NCI-H2196 treated with DMSO at 0.1 percent for 48 hours (cell line): ENCODE measurements at regions not wholly inside any gene's neighbourhood (a gene's known extent, or its start where the extent isn't known, plus 50 kb on each side); places are given as distances from the start of the nearest gene placed in this dataset.
"Not testable (repeated sequence)": the region's sequence is repeated elsewhere in the genome, so short reads cannot be mapped to it uniquely, and the experiment has no call there.

Experiments used
- DNase-seq: peaks from one replicate; lab custom pipeline; 2025; ENCODE audit not compliant: unreplicated experiment; lab: John Stamatoyannopoulos, UW

DNA sequence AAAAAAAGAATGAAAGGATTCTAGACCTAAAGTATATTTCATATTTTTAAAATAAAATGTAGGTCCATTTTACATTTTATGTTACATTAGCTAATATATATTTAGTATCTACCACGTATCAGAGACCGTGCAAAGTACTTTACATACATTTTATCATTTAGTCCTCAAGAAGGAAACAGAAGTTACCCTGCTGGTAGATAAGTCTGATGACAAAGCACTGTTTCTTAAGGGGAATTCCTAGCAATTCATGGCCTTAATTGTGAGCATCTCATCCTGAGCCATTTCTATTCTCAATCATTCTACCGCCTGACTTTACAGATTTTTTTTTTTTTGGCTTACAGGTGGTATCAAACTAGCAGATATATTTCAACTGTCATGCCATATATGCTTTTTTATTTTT is 367.7 kb downstream of the PRELID2 start:
- DNase-seq: no peak

DNA sequence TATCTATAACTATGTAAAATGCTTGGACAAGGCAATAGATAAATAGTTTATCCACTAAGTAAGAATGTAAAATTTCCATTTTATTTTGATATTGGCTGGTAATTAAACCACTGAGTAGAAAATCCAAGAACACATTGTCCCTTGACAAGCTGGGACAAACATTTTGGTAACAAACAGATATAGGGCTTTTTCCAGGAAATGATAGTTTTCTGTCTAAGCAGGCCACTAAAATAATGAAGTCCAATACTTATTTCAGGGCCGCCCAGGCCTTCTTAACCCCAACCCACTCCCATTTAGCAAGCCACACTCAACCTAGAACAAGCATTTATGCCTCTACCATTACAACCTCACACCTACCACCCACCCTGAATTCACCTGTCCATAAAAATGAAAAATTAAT is 368.6 kb downstream of the PRELID2 start:
- no peak for DNase-seq

DNA sequence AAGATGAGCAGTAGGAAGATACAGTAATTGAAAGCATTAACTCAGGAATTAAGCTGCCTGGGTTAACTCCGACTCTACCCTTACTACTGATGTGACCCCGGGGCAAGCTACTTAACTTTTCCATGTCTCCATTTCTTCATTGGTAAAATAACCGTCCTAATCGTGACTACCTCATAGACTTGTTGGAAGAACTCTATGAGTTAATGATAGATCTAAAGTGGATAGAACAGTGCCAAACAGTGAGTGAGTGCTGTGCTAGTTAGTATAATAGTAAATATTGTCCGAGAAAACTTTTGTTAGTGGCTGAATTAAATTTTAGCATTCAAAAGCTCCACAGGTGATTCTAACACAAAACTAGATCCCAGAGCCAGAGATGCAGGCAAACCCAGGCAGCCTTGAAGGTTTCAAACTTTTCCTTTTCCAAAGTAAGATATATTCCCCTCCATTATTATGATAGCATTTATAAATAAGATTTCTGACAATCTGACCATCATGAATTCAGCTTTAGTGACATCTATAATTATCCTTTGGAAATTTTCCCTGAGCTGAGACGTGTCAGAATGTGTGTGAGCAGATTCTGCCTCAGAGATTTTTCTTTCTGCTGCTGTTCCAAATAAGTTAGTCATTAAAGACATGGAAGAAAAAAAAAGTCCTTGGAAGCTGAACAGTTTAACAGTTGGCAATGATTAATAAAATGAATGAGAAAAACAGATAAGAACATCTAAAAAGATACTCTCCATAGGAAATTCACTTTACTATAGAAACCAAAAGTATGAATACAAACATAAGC is 369.5 kb downstream of the PRELID2 start:
- no peak for DNase-seq

DNA sequence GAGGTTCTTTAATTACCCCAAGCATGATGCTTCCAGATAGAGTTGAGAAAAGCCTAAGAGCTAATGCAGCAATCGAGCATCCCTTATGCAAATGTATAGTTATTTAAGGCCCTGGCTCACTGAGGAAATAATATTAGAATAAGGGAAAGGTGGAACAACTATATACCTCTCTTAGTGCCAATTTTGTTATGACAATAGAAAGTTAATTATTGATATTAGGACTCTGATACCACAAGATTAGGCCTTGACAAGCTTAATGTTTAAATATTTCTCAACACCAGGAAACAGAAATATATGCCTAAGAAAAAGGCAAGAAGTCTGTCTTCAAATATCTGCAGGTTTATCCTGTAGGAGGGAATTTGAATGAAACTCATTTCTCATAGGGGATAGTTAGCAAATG is 371.0 kb downstream of the PRELID2 start:
- DNase-seq: no peak

DNA sequence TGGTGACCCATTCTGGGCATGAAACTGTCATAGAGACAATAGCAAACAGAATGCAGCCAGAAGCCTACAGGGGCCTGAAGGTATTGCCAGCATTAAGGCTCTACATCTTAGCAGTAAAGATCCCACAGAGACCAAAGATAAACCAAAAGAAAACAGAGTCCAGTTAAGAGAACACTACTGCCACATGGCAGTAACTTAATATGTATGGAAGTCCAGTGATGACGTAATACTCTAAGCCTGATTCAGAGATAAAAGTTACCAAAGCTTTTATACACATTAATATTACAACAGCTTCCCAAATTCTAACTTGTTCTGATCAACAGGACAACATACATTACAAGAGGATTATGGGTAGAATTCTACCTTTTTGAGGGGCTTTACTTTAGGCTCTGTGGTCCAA is 371.5 kb downstream of the PRELID2 start:
- DNase-seq: no peak

DNA sequence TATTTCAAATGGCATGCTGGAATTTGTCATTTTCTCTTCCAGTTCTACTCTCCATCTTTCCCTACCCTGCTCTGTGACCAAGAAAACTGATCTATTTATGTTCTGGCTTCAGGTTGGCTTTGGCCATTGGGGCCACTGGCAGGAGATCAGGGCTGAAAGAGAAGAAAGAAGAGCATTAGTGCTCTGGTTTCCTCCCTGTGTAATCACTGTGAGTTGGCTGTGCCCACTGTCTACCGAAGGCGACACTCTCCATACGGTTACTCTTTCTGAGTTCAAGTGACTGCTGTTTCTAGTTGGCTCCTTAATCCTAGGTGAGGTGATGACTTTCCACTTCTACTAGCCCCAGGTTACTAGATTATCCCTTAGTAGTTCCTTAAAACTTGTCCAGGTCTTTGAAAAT is 372.6 kb downstream of the PRELID2 start:
- DNase-seq: no peak

DNA sequence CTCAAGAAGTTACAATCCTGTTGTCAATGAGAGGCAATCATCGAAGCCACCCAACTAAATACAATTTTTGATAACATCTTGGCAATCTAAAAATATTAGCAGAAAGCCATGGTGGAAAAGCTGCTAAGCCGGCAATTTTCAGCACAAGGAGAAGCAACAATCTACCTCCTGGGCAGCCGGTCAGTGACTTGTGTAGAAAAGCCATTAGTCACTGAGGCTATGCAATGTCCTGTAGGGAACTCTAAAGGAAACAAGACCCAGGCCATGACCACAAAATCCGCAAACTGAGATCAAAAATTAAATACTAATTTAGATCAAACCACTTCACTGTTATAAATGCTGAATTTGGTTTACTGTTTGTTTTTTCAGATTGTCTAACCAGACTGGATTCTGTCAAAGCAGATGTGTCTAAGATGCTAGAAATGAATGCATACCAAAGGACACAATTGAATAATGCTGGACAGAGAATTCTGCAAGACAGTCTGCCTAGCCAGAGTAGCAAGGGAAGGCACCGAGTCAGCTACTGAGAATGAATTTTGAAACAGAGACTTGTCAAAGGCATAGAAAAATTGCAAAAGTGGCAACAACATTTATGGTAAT is 384.8 kb downstream of the PRELID2 start:
- no peak for DNase-seq

DNA sequence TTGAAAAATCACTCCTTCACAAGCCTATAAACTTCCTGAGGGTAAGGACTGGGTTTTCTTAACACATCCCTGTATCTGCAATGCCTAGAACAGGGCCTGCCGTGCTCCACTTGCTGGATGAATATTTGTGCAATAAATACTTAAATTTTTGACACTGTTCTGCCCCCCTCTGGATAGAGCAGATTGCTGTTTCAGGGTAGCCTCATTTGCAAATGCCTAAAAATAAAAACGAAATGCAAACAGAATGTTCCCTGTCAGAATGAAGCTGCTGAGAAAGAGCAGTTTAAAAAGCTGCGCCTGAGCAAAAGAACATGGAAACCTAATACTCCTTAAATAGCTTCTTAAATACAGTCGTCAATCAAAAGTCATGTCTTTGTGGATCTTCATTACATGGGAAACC is 385.3 kb downstream of the PRELID2 start:
- DNase-seq: no peak

DNA sequence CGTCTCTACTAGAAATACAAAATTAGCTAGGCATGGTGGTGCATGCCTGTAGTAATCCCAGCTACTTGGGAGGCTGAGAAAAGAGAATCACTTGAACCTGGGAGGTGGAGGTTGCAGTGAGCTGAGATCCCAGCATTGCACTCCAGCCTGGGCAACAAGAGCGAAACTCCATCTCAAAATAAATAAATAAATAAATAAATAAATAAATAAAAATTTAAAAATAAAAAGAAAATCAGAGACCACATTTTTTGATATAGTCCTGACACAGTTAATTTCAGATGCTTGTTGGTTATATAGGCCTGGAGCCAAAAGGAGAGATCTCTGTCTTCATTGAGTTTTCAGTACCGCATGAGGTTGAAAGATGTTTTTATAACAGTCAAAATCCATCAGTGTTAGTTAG is 388.3 kb downstream of the PRELID2 start:
- DNase-seq: not testable (repeated sequence)

DNA sequence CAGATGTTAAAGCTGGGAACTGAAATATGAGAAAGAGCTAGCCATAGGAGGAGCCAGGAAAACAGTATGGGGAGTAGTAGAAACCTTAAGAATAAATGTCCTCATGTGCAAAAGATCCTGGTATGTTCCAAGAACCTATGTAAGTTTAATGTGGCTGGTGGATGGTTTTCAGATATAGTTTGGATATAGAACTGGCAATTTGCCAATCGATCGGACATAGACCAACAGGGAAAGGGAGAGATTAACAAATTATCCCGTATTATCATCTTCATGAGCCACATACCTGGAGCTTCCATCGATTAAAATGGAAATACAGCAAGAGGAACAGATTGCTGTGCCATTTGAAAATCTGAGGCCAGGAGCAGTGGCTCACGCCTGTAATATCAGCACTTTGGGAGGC is 388.7 kb downstream of the PRELID2 start:
- no peak for DNase-seq

DNA sequence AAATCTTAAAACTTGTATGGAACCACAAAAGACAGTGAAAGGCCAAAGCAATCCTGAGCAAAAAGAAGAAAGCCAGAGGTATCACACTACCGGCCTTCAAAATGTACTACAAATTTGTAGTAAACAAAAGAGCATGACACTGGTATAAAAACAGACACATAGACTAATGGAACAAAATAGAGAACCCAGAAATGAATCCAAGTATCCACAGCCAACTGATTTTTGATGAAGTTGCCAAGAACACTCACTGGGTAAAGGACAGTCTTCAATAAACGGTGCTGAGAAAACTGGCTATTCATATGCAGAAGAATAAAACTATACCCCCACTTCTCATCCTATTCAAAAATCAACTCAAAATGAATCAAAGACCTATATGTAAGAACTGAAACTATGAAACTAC is 390.1 kb downstream of the PRELID2 start:
- no peak for DNase-seq

DNA sequence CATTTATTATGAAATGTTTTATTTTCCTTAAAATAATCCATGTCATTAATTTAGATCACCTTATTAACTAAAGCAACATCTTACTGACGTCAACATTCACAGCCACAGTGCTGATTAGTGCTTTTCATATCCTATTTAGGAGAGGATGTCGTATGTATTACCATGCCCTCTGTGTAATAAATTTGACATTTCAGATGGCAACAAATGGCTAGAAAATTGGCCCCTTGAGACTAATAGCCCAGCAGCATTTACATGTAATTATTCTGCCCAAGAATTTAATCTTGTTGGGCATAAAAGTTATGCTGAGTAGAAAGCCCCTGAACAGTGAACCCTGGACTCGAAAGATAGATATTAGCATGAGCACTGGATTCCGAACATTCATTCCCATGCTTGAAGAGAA is 391.2 kb downstream of the PRELID2 start:
- no peak for DNase-seq

DNA sequence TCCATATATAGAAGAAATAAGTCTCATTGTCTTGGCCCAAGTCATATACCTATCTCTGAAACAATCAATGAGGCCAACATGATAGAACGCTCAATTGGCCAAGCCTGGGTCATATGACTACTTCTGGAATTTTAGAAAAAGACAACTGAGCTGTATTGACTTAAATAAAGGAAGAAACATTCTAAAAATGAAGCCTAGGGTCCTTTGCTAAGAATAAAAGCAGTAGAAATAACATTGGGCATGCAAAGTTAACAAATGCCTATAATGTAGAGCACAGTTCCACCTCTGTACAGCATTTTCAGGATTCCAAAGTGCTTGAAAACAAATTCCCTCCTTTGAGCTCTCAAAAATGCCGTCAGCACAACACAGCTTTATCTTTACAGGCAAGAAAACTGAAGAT is 391.8 kb downstream of the PRELID2 start:
- no peak for DNase-seq

DNA sequence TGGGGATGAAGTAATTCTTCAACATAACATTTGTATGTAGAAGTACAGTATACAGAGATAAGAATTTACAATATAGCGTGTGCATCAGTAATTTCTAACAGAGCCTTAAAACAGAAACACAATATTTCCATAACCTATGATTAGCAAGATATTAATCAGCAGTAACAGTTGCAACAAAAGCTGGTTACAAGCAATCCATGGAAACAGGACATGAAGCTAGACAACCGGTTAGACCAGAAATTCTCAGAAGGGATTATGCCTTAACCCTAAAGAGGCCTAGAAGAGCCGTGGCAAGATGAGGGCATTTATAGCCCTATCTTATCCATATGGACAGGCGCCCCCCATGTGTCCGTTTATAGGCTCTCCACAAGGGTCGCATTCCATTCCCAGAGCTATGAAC is 392.5 kb downstream of the PRELID2 start:
- not testable (repeated sequence) for DNase-seq

DNA sequence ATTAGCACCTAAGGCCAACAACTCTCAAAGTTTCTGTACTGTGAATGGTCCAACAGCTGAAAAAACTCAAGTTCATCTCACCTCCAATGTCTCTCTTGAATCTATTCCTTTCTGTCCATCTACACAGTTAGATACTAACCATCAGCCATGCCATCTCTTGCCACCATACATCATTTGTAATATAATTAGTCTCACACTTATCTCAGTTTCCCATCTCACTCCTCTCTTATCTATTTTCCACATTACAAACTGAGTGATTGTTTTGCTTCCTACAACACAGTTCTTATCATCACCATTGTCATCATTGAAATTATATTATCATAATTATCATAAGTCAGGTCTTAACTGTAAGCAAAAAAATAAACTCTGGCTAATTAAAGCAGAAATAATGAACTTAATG is 393.9 kb downstream of the PRELID2 start:
- no peak for DNase-seq

DNA sequence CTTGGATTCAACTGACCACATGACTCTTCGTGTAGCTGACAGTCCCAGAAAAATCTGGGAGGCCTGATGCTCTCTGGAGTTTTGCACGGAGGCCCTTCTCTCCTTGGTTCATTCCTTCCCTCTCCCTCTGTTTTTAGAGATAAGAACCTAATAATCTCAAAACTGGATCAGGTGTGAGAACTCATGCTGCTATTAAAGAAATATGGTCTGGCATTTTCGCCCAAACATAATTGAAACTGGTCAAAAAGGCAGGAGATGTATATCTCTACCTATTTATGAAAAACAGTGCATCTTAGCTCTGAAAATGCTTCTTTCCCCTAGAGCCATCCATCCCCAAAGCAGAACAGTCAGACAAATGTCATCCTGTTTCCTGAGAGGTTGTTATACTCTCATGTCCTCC is 397.5 kb downstream of the PRELID2 start:
- DNase-seq: no peak

DNA sequence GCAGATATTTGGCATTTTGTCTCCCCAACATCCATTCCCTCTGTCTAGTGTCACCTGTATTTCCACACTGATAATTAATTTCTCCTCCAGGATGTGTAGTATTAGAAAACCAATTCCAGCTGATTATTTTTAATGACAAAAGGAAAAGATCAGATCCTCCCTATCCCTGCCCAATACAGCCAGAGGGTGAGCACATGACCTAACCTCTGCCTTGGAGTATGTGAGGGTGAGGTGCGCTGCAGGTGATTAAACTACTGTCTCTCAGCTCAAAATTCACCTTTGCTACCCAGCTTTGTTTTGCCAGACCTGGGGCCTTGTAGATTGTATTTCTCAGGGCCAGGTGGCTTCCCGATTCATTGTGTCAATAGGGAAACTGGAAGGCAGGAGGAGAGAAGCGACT is 402.1 kb downstream of the PRELID2 start:
- DNase-seq: no peak

DNA sequence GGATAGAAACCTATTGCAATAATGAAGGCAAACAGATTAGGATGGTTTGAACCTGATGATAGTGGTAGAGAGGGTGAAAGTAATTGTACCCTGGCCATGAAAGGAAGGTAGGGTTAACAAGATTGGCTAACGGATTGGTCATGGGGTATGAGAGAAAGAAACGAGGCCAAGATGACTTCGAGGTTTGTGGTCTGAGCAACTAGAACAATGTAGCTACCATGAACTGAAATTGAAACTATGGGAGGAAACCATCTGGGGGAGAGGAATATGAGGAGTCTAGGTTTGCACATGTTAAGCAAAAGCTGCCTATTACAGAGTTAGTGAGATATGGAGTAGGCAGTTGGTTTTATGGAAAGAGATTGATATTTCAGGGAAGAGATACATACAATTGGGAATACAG is 406.0 kb downstream of the PRELID2 start:
- no peak for DNase-seq

DNA sequence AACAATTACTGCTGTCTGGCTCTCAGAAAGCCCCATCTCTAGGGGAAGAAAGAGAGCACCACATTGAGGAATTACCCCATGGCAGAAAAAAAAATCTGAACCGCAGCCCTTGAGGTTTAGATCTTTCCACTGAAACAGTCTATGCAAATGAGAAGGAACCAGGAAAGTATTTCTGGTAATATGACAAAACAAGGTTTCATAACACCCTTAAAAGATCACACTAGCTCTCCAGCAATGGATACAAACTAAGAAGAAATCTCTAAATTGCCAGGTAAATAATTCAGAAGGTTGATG is 427.1 kb downstream of the PRELID2 start:
- no peak for DNase-seq

DNA sequence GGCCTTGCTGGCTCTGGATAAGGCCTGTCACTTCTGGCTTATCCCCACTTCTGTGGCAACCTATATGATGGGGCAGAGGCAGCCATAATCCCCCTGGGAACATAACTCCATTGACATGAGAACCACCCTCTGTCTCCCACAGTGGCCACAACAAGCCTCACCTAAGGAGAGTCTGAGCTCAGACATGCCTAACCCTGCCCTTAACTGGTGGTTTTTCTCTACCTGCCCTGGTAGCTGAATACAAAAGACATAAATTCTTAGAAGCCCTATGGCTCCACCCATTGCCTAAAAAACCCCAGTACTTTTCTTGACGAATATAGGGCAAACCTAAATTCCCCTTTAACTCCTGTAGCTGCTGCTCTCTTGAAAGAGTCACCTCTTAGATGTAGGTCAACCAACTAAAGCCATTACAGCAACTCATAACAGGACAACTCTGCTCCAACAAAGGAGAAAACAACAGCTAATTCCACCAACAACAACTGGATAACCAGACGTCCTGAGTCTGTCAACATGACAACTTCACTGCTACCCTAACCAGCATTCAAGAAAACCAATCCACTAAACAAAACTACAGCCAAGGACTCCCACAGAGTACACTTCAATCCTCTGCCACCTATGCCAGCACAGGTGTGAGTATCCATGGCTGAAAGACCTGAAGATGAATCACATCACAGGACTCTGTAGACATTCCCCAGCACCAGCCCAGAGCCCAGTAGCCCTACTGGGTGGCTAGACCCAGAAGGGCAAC is 427.7 kb downstream of the PRELID2 start:
- DNase-seq: no peak

DNA sequence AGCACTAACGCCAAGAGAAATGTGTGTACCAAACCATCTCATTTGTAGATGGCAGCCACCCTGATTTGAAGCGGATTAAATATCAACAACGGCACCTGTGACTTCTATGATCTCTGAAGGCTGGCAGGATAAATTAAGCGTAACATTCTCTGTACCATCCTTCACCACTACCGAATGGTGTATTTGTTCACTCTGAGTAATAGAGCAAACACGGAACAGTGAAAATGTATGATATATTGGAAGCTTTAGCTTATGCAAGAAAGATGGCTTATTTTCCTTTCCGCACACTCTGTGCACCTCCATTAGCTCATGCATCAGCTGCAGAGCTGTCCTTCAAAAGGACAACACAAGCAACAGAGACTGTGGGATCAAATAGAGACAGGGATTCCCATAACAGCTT is 431.1 kb downstream of the PRELID2 start:
- no peak for DNase-seq

DNA sequence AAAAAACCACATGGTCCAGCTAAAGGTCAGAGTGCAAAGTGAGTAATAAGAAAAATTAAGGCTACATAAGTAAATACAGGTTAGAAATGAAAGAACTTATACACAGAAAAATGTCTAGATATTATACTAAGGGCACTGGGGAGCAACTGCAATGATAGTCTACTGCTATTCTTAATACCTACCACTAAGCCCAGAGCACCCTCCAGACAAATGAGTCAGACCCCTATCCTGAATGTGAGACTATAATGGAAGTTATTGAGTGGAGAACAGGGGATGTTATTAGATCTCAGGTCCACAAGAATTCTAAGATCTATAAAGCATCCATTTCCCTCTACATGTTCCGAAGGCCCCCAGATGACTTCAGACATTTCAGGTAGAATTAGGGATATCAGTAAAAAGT is 438.3 kb downstream of the PRELID2 start:
- no peak for DNase-seq
